ENCODE measurements at regions not wholly inside any gene's neighbourhood (a gene's known extent, or its start where the extent isn't known, plus 50 kb on each side); places are given as distances from the start of the nearest gene placed in this dataset.
A peak's percentile ranks its signal among the peaks of the same experiment; 100 is the strongest.

GRCh38 chr16:6692874-6693273 lies 639.8 kb upstream of the RBFOX1 start:
- Histone ChIP-seq H3K4me3 (no peak overlapping the region), H3K36me3 (no peaks in the 10 kb centered on the region), H3K27ac (no peak overlapping the region), H3K4me1 (no peaks in the 10 kb centered on the region), H3K9me3 (no peaks in the 10 kb centered on the region), H3K27me3 (no peaks in the 10 kb centered on the region)
- ATAC-seq (ENCODE audit: low FRiP score in 2 of 2) (no peak), DNase-seq (no peak)
- WGBS, 2 donors, result 76 to 94% methylated on average over 5 of the region's 5 CpGs
- no peak for TF ChIP-seq POLR2A (IDR thresholded peaks at IDR 0.05)
- no peak for TF ChIP-seq POLR2AphosphoS5 (IDR thresholded peaks at IDR 0.05)
- no peak for TF ChIP-seq CTCF (IDR thresholded peaks at IDR 0.05)
- TF ChIP-seq EP300 (IDR thresholded peaks at IDR 0.05), result no peak

GRCh38 chr16:6690741-6691140 lies 641.9 kb upstream of the RBFOX1 start:
- Histone ChIP-seq H3K36me3 (no peaks in the 10 kb centered on the region), H3K27me3 (no peaks in the 10 kb centered on the region), H3K4me3 (no peak overlapping the region), H3K27ac (no peak overlapping the region), H3K9me3 (no peaks in the 10 kb centered on the region), H3K4me1 (no peaks in the 10 kb centered on the region)
- DNase-seq (no peak), ATAC-seq (ENCODE audit: low FRiP score in 2 of 2) (no peak)
- TF ChIP-seq CTCF (IDR thresholded peaks at IDR 0.05) (no peak), POLR2A (IDR thresholded peaks at IDR 0.05) (no peak), EP300 (IDR thresholded peaks at IDR 0.05) (no peak), POLR2AphosphoS5 (IDR thresholded peaks at IDR 0.05) (no peak)
- 74 to 87% methylated on average over 4 of the region's 4 CpGs for WGBS, 2 donors

GRCh38 chr16:6689643-6690042 lies 643.0 kb upstream of the RBFOX1 start:
- H3K4me1 ChIP-seq, result no peaks in the 10 kb centered on the region
- no peaks in the 10 kb centered on the region for H3K27me3 ChIP-seq
- no peak for ATAC-seq (ENCODE audit: low FRiP score in 2 of 2)
- no peak overlapping the region for H3K27ac ChIP-seq
- DNase-seq, result no peak
- no peaks in the 10 kb centered on the region for H3K36me3 ChIP-seq
- TF ChIP-seq POLR2AphosphoS5 (IDR thresholded peaks at IDR 0.05) (no peak), CTCF (IDR thresholded peaks at IDR 0.05) (no peak), EP300 (IDR thresholded peaks at IDR 0.05) (no peak), POLR2A (IDR thresholded peaks at IDR 0.05) (no peak)
- 35 to 39% methylated on average over 5 of the region's 5 CpGs for WGBS, 2 donors
- no peak overlapping the region for H3K4me3 ChIP-seq
- no peaks in the 10 kb centered on the region for H3K9me3 ChIP-seq

GRCh38 chr16:6687593-6687992 lies 645.1 kb upstream of the RBFOX1 start:
- ATAC-seq (ENCODE audit: low FRiP score in 2 of 2), result no peak
- no peak overlapping the region for H3K4me3 ChIP-seq
- no peaks in the 10 kb centered on the region for H3K9me3 ChIP-seq
- H3K4me1 ChIP-seq, result no peaks in the 10 kb centered on the region
- 88 to 95% methylated on average over 3 of the region's 3 CpGs for WGBS, 2 donors
- TF ChIP-seq EP300 (IDR thresholded peaks at IDR 0.05) (no peak), POLR2AphosphoS5 (IDR thresholded peaks at IDR 0.05) (no peak), CTCF (IDR thresholded peaks at IDR 0.05) (no peak), POLR2A (IDR thresholded peaks at IDR 0.05) (no peak)
- H3K27me3 ChIP-seq, result no peaks in the 10 kb centered on the region
- no peak for DNase-seq
- H3K36me3 ChIP-seq, result no peaks in the 10 kb centered on the region
- no peak overlapping the region for H3K27ac ChIP-seq

GRCh38 chr16:6684076-6684673 lies 648.5 kb upstream of the RBFOX1 start:
- TF ChIP-seq POLR2A (IDR thresholded peaks at IDR 0.05) (no peak), POLR2AphosphoS5 (IDR thresholded peaks at IDR 0.05) (no peak), CTCF (IDR thresholded peaks at IDR 0.05) (peak in 1 of 6 experiments; percentile 25), EP300 (IDR thresholded peaks at IDR 0.05) (no peak)
- Histone ChIP-seq H3K9me3 (no peaks in the 10 kb centered on the region), H3K4me1 (no peaks in the 10 kb centered on the region), H3K36me3 (no peaks in the 10 kb centered on the region), H3K27ac (no peak overlapping the region), H3K27me3 (no peaks in the 10 kb centered on the region), H3K4me3 (no peak overlapping the region)
- no peak for DNase-seq
- WGBS, 2 donors, result 16 to 17% methylated on average over 7 of the region's 7 CpGs
- ATAC-seq (ENCODE audit: low FRiP score in 2 of 2), result no peak
